WTC11 (cell line): ENCODE measurements at regions not wholly inside any gene's neighbourhood (a gene's known extent, or its start where the extent isn't known, plus 50 kb on each side); places are given as distances from the start of the nearest gene placed in this dataset.

Experiments
- CTCF ChIP-seq: fragments of 200-600 bp; IDR thresholded peaks from 2 replicates; pipeline ENCODE4 v1.8.0; 2022; ENCODE audit warnings: antibody characterized with exemption
- E2F1 ChIP-seq: sonication (generic); formaldehyde crosslinking; IDR thresholded peaks from 2 replicates; pipeline ENCODE4 v1.8.0; 2022; ENCODE audit warnings: mild to moderate bottlenecking, missing genetic modification reagents
- ETV6 ChIP-seq: sonication (generic); formaldehyde crosslinking; IDR thresholded peaks from 2 replicates; pipeline ENCODE4 v1.8.1; 2022; ENCODE audit warnings: mild to moderate bottlenecking, missing genetic modification reagents
- MAX ChIP-seq: sonication (generic); formaldehyde crosslinking; IDR thresholded peaks from 2 replicates; pipeline ENCODE4 v1.8.0; 2022; ENCODE audit warnings: mild to moderate bottlenecking, missing genetic modification reagents
- PRDM15 ChIP-seq: sonication (generic); formaldehyde crosslinking; IDR thresholded peaks from 2 replicates; pipeline ENCODE4 v1.8.0; 2022; ENCODE audit warnings: missing genetic modification reagents
- PRRX2 ChIP-seq: fragments of 250-450 bp; sonication (Bioruptor Pico); IDR thresholded peaks from 2 replicates; pipeline ENCODE4 v1.8.0; 2021; ENCODE audit warnings: mild to moderate bottlenecking
- ZNF232 ChIP-seq: sonication (generic); formaldehyde crosslinking; IDR thresholded peaks from 2 replicates; pipeline ENCODE4 v1.8.0; 2022; ENCODE audit warnings: mild to moderate bottlenecking, missing genetic modification reagents

- TF ChIP-seq E2F1 (CRISPR knock-in tag) (no peak), CTCF (no peak), MAX (CRISPR knock-in tag) (no peak), PRRX2 (CRISPR knock-in tag) (no peak), ETV6 (CRISPR knock-in tag) (no peak), ZNF232 (CRISPR knock-in tag) (no peak), PRDM15 (CRISPR knock-in tag) (no peak)
Observed at GRCh38 chr11:119976805-119977560, 160.9 kb downstream of the TRIM29 start.
